ENCODE measurements at regions not wholly inside any gene's neighbourhood (a gene's known extent, or its start where the extent isn't known, plus 50 kb on each side); places are given as distances from the start of the nearest gene placed in this dataset.

- no peak for TF ChIP-seq NFIC (IDR thresholded peaks at IDR 0.05)
- no peak for TF ChIP-seq USF1 (IDR thresholded peaks at IDR 0.05)
- no peak for TF ChIP-seq TCF12 (IDR thresholded peaks at IDR 0.05; ENCODE audit: low read depth)
- no peak for TF ChIP-seq CREB1 (IDR thresholded peaks at IDR 0.05; ENCODE audit: low read depth)
- TF ChIP-seq MAX (IDR thresholded peaks at IDR 0.05) = no peak
- TF ChIP-seq, protein P1, sequence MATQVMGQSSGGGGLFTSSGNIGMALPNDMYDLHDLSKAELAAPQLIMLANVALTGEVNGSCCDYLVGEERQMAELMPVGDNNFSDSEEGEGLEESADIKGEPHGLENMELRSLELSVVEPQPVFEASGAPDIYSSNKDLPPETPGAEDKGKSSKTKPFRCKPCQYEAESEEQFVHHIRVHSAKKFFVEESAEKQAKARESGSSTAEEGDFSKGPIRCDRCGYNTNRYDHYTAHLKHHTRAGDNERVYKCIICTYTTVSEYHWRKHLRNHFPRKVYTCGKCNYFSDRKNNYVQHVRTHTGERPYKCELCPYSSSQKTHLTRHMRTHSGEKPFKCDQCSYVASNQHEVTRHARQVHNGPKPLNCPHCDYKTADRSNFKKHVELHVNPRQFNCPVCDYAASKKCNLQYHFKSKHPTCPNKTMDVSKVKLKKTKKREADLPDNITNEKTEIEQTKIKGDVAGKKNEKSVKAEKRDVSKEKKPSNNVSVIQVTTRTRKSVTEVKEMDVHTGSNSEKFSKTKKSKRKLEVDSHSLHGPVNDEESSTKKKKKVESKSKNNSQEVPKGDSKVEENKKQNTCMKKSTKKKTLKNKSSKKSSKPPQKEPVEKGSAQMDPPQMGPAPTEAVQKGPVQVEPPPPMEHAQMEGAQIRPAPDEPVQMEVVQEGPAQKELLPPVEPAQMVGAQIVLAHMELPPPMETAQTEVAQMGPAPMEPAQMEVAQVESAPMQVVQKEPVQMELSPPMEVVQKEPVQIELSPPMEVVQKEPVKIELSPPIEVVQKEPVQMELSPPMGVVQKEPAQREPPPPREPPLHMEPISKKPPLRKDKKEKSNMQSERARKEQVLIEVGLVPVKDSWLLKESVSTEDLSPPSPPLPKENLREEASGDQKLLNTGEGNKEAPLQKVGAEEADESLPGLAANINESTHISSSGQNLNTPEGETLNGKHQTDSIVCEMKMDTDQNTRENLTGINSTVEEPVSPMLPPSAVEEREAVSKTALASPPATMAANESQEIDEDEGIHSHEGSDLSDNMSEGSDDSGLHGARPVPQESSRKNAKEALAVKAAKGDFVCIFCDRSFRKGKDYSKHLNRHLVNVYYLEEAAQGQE (IDR thresholded peaks at IDR 0.05; ENCODE audit: low read depth) = no peak
- no peak for TF ChIP-seq EP300 (IDR thresholded peaks at IDR 0.05; ENCODE audit: borderline replicate concordance)
Measured at GRCh38 chr17:71149607-71150006, 971.2 kb upstream of the SOX9 start.
